Tibial artery (tissue), 4 donors: ENCODE measurements at regions not wholly inside any gene's neighbourhood (a gene's known extent, or its start where the extent isn't known, plus 50 kb on each side); places are given as distances from the start of the nearest gene placed in this dataset.

Source experiments
- DNase-seq, 2 donors: peaks; one replicate each; pipeline ENCODE4 v3.0.0-alpha.2; 2019
- H3K27ac ChIP-seq, 2 donors: fragments of 200-600 bp; sonication (generic) in 1 of 2; 1 replicate in 1 of 2; 2 replicates in 1 of 2; pipeline ENCODE4 v1.5.1; 2018 to 2019; ENCODE audit warnings: mild to moderate bottlenecking in 1 of 2
- H3K27me3 ChIP-seq, 2 donors: fragments of 200-600 bp; sonication (generic) in 1 of 2; one replicate each; pipeline versions ENCODE4 v1.5.1 to v1.6.0; 2016 to 2019
- H3K36me3 ChIP-seq, 3 donors: fragments of 200-600 bp; sonication (generic) in 2 of 3; one replicate each; pipeline ENCODE4 v1.5.1; 2016 to 2019; ENCODE audit warnings: mild to moderate bottlenecking in 2 of 3
- H3K4me1 ChIP-seq, 4 donors: fragments of 200-600 bp; sonication (generic) in 2 of 4; 1 replicate in 3 of 4; 2 replicates in 1 of 4; pipeline ENCODE4 v1.5.1; 2016 to 2019
- H3K4me3 ChIP-seq, 2 donors: fragments of 200-600 bp; sonication (generic) in 1 of 2; 1 replicate in 1 of 2; 2 replicates in 1 of 2; pipeline ENCODE4 v1.5.1; 2018 to 2019; ENCODE audit warnings: mild to moderate bottlenecking in 2 of 2
- H3K9me3 ChIP-seq, 3 donors: fragments of 200-600 bp; sonication (generic) in 1 of 3; one replicate each; pipeline ENCODE4 v1.5.1; 2016 to 2019
- intact Hi-C: fragments of 100-400 bp; cut with DNase I; formaldehyde crosslinking; loops from one replicate; pipeline ENCODE4 v1.15.0; 2023; ENCODE audit warnings: low total_unique reads
- TF ChIP-seq, protein P1 (sequence below), 2 experiments: fragments of 200-600 bp in 1 of 2; fragments of 450-650 bp in 1 of 2; IDR thresholded peaks; one replicate each; pipeline ENCODE4 v1.5.1; 2017 to 2019; ENCODE audit warnings: antibody characterized with exemption in 2 of 2, mild to moderate bottlenecking in 1 of 2, moderate library complexity in 1 of 2

DNA sequence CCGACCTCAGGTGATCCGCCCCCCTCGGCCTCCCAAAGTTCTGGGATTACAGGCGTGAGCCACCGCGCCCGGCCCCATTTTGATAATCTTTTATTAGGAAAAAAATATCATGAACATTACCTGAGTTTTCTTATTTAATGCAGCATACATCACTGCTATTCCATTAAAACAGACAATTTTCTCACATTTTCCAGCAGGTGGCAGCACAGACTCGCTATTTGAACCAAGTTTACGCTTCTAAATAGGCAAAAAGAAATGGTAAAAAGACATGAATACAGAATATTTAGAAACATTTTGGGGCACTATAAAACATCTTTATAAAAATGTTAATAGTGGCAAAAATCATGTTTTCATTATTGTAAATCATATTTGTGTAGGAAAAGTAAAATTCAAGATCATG is 903.1 kb downstream of the SLITRK6 start:
- Histone ChIP-seq H3K9me3 (no peaks in the 10 kb centered on the region), H3K27ac (no peak overlapping the region), H3K4me3 (no peak overlapping the region), H3K27me3 (no peaks in the 10 kb centered on the region), H3K36me3 (no peaks in the 10 kb centered on the region), H3K4me1 (no peaks in the 10 kb centered on the region)
- intact Hi-C loops, result loop anchor here (10.0 kb wide), 1 partner anchor 919 kb away; no protein-coding TSS in a partner anchor
- TF ChIP-seq, protein P1, sequence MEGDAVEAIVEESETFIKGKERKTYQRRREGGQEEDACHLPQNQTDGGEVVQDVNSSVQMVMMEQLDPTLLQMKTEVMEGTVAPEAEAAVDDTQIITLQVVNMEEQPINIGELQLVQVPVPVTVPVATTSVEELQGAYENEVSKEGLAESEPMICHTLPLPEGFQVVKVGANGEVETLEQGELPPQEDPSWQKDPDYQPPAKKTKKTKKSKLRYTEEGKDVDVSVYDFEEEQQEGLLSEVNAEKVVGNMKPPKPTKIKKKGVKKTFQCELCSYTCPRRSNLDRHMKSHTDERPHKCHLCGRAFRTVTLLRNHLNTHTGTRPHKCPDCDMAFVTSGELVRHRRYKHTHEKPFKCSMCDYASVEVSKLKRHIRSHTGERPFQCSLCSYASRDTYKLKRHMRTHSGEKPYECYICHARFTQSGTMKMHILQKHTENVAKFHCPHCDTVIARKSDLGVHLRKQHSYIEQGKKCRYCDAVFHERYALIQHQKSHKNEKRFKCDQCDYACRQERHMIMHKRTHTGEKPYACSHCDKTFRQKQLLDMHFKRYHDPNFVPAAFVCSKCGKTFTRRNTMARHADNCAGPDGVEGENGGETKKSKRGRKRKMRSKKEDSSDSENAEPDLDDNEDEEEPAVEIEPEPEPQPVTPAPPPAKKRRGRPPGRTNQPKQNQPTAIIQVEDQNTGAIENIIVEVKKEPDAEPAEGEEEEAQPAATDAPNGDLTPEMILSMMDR (IDR thresholded peaks at IDR 0.05), result peak; percentile 41 to 53
- no peak for DNase-seq

DNA sequence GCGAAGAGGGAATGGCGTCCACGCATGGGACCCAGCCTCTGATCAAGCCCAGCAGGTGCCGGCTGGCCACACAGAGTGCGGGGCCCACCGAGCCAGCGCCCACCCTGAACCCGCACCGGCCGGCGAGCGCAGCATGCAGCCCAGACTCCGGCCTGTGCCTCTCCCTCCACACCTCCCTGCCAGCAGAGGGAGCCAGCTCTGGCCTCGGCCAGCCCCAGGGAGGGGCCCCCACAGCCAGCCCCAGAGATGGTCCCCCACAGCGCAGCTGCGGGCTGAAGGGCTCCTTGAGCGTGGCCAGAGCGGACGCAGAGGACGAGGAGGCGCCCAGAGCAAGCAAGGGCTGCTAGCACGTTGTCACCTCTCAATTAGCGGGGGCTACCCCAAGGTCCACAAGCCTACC is 904.5 kb downstream of the SLITRK6 start:
- Histone ChIP-seq H3K4me1 (no peaks in the 10 kb centered on the region), H3K4me3 (no peak overlapping the region), H3K9me3 (no peaks in the 10 kb centered on the region), H3K27ac (no peak overlapping the region), H3K36me3 (no peaks in the 10 kb centered on the region), H3K27me3 (no peaks in the 10 kb centered on the region)
- intact Hi-C loops, result loop anchor here (10.0 kb wide), 1 partner anchor 920 kb away; no protein-coding TSS in a partner anchor
- TF ChIP-seq, protein P1 (IDR thresholded peaks at IDR 0.05), result no peak
- no peak for DNase-seq

DNA sequence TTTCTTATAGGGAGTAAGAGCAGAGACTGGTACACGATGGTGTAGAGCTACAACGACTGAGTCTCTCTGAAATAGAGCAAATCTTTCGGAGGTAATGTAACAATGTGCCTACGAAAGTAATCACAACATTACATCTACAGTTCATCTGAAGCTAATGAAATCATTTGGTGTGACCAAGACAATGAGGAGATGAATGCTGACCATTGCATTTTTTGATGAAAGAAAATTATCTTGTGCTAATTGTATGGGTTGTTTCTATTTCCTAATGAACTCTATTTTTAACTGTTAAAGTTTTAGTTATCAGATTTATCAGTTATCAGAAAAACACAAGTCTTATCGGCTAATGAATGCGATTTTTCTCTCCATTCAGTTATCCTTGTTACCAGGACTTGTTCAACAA is 913.4 kb downstream of the SLITRK6 start:
- no peaks in the 10 kb centered on the region for H3K36me3 ChIP-seq

DNA sequence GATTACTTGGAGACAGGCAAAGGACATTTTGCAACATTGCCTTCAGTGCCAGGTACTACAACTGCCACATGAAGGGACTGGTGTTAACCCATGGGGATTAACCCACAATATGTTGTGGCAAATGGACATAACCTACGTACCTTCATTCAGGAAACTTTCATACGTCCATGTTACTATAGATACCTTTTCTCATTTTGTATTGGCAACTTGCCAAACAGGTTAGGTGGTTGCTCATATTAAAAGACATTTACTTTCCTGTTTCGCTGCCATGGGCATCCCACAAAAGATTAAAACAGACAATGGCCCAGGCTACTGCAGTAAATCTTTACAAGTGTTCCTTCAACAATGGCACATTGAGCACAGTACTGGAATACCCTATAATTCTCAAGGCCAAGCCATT is 925.3 kb downstream of the SLITRK6 start:
- Histone ChIP-seq H3K4me3 (no peak overlapping the region), H3K27me3 (no peaks in the 10 kb centered on the region), H3K27ac (no peak overlapping the region), H3K9me3 (no peaks in the 10 kb centered on the region), H3K4me1 (no peaks in the 10 kb centered on the region), H3K36me3 (no peaks in the 10 kb centered on the region)
- TF ChIP-seq, protein P1 (IDR thresholded peaks at IDR 0.05), result no peak
- no peak for DNase-seq
- intact Hi-C loops, result no loop called here

More for the DNA sequence above, 913.4 kb downstream of the SLITRK6 start:
- Histone ChIP-seq H3K4me1 (no peaks in the 10 kb centered on the region), H3K27ac (no peak overlapping the region), H3K9me3 (no peaks in the 10 kb centered on the region), H3K27me3 (no peaks in the 10 kb centered on the region), H3K4me3 (no peak overlapping the region)
- intact Hi-C loops, result no loop called here
- no peak for DNase-seq
- TF ChIP-seq, protein P1 (IDR thresholded peaks at IDR 0.05), result no peak

DNA sequence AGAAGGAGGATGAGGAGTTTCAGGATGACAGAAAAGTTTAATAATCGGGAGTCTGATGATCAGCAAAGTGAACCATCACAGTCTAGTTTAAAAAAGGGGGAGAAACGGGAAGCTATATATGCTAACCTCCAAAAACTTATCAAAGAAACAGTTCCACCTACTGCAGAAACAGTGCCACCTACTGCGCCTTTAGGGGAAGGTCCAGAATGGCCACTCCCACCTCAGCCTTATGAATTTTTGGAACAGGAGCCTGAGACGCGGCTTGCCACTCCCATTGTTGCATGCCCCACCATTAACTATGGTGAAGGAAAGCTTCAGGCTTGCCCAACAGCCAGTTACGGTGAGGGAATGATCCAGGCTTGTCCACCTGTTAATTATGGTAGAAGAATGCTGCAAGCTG is 929.0 kb downstream of the SLITRK6 start:
- no peaks in the 10 kb centered on the region for H3K9me3 ChIP-seq
- H3K27me3 ChIP-seq, result no peaks in the 10 kb centered on the region
- H3K27ac ChIP-seq, result no peak overlapping the region
- no peaks in the 10 kb centered on the region for H3K4me1 ChIP-seq
- no peak overlapping the region for H3K4me3 ChIP-seq
- TF ChIP-seq, protein P1 (IDR thresholded peaks at IDR 0.05), result no peak
- intact Hi-C loops, result no loop called here
- DNase-seq, result no peak
- H3K36me3 ChIP-seq, result no peaks in the 10 kb centered on the region

DNA sequence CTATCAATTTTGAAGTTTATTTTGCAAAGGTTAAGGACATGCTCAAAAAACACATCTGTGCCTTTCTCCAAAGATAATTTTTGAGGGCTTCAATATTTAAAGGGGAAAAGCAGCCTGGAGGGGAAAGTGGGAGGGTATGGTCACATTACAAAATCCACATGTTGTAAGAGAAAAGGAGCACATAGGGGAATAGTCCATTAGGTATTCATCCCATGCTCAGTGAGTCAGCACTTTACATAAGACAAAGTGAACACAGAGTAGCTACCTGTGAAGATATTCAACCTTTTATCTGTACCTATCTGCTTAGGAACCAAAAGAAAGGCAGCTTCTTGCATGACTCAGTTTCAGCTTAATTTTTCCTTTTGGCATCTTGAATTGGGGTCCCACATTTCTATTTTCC is 932.0 kb downstream of the SLITRK6 start:
- TF ChIP-seq, protein P1 (IDR thresholded peaks at IDR 0.05), result no peak
- H3K4me3 ChIP-seq, result no peak overlapping the region
- H3K9me3 ChIP-seq, result no peaks in the 10 kb centered on the region
- no peaks in the 10 kb centered on the region for H3K4me1 ChIP-seq
- H3K36me3 ChIP-seq, result no peaks in the 10 kb centered on the region
- no peak overlapping the region for H3K27ac ChIP-seq
- no peaks in the 10 kb centered on the region for H3K27me3 ChIP-seq
- intact Hi-C loops, result no loop called here
- DNase-seq, result no peak
